Testis (tissue), 2 donors: ENCODE measurements at regions not wholly inside any gene's neighbourhood (a gene's known extent, or its start where the extent isn't known, plus 50 kb on each side); places are given as distances from the start of the nearest gene placed in this dataset.
"Not testable (repeated sequence)": the region's sequence is repeated elsewhere in the genome, so short reads cannot be mapped to it uniquely, and the experiment has no call there.

Source experiments
- POLR2A ChIP-seq: fragments of 450-650 bp; IDR thresholded peaks from one replicate; pipeline ENCODE4 v1.6.1; 2017; ENCODE audit warnings: antibody characterized with exemption, mild to moderate bottlenecking, moderate library complexity
- TF ChIP-seq, protein P1 (sequence below), 3 experiments: fragments of 450-650 bp in 2 of 3; fragments of 200-600 bp in 1 of 3; sonication (generic) in 1 of 3; IDR thresholded peaks; one replicate each; pipeline ENCODE4 v1.5.1; 2016 to 2019; ENCODE audit warnings: antibody characterized with exemption in 3 of 3, mild to moderate bottlenecking in 2 of 3, moderate library complexity in 1 of 3

DNA sequence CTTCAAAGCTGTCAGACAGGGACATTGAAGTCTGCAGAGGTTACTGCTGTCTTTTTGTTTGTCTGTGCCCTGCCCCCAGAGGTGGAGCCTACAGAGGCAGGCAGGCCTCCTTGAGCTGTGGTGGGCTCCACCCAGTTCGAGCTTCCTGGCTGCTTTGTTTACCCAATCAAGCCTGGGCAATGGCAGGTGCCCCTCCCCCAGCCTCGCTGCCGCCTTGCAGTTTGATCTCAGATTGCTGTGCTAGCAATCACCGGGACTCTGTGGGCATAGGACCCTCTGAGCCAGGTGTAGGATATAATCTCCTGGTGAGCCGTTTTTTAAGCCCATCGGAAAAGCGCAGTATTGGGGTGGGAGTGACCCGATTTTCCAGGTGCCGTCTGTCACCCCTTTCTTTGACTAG, 586.8 kb downstream of the ARL4A start:
- TF ChIP-seq, protein P1, sequence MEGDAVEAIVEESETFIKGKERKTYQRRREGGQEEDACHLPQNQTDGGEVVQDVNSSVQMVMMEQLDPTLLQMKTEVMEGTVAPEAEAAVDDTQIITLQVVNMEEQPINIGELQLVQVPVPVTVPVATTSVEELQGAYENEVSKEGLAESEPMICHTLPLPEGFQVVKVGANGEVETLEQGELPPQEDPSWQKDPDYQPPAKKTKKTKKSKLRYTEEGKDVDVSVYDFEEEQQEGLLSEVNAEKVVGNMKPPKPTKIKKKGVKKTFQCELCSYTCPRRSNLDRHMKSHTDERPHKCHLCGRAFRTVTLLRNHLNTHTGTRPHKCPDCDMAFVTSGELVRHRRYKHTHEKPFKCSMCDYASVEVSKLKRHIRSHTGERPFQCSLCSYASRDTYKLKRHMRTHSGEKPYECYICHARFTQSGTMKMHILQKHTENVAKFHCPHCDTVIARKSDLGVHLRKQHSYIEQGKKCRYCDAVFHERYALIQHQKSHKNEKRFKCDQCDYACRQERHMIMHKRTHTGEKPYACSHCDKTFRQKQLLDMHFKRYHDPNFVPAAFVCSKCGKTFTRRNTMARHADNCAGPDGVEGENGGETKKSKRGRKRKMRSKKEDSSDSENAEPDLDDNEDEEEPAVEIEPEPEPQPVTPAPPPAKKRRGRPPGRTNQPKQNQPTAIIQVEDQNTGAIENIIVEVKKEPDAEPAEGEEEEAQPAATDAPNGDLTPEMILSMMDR (IDR thresholded peaks at IDR 0.05) = not testable (repeated sequence)
- not testable (repeated sequence) for TF ChIP-seq POLR2A
